SK-N-SH (cell line): ENCODE measurements at regions not wholly inside any gene's neighbourhood (a gene's known extent, or its start where the extent isn't known, plus 50 kb on each side); places are given as distances from the start of the nearest gene placed in this dataset.

ENCODE experiments used
- CTCF ChIA-PET: fragments of 300-600, 350-600 bp; formaldehyde crosslinking; extraction: SDS; loops from one replicate; lab custom pipeline; 2021; lab: Yijun Ruan, JAX
- POLR2A ChIA-PET: fragments of 350-600 bp; sonication (Branson Sonifier 250); formaldehyde crosslinking; extraction: SDS; loops from one replicate; lab custom pipeline; 2020; ENCODE audit warnings: antibody characterized with exemption, inconsistent platforms; lab: Yijun Ruan, JAX
- DNase-seq: peaks from one replicate; pipeline ENCODE4 v3.0.0; 2012
- H2AFZ ChIP-seq: fragments of 200-600 bp; sonication (generic); 2 replicates; pipeline ENCODE4 v1.8.1; 2016; ENCODE audit warnings: antibody characterized with exemption, mild to moderate bottlenecking, low read depth
- H3F3A ChIP-seq: fragments of 200-600 bp; sonication (generic); replicated peaks from 2 replicates; pipeline ENCODE3; 2016; ENCODE audit warnings: antibody characterized with exemption, mild to moderate bottlenecking; ENCODE audit not compliant: insufficient read depth
- H3K27ac ChIP-seq, 2 experiments: fragments of 200-500 bp in 1 of 2; fragments of 200-600 bp in 1 of 2; sonication (Bioruptor generic) in 1 of 2; sonication (generic), shearing (Covaris generic) in 1 of 2; 2 replicates each; pipeline versions ENCODE4 v1.5.1 to v1.6.1; 2014 to 2016; ENCODE audit warnings: low read depth in 2 of 2, inconsistent platforms in 1 of 2, low read length in 1 of 2, mild to moderate bottlenecking in 1 of 2, mixed read lengths in 1 of 2
- H3K27me3 ChIP-seq: fragments of 200-600 bp; sonication (generic), shearing (Covaris generic); 2 replicates; pipeline ENCODE4 v1.6.1; 2016; ENCODE audit warnings: mixed run types; ENCODE audit not compliant: insufficient read depth
- H3K36me3 ChIP-seq, 2 experiments: fragments of 200-500 bp in 1 of 2; fragments of 200-600 bp in 1 of 2; sonication (Bioruptor generic) in 1 of 2; sonication (generic) in 1 of 2; replicated peaks in 1 of 2; 2 replicates each; pipeline versions ENCODE3 to v1.5.1; 2014 to 2016; ENCODE audit warnings: low read length in 1 of 2, mild to moderate bottlenecking in 1 of 2; ENCODE audit not compliant: insufficient read depth in 2 of 2, control insufficient read depth in 1 of 2
- H3K4me1 ChIP-seq, 2 experiments: fragments of 200-500 bp in 1 of 2; fragments of 200-600 bp in 1 of 2; sonication (Bioruptor generic) in 1 of 2; sonication (generic), shearing (Covaris generic) in 1 of 2; 2 replicates each; pipeline versions ENCODE4 v1.5.1 to v1.6.1; 2014 to 2016; ENCODE audit warnings: low read depth in 1 of 2, low read length in 1 of 2, mixed run types in 1 of 2; ENCODE audit not compliant: insufficient read depth in 2 of 2, control insufficient read depth in 1 of 2
- H3K4me2 ChIP-seq: fragments of 200-600 bp; sonication (generic), shearing (Covaris generic); 2 replicates; pipeline ENCODE4 v1.6.1; 2017; ENCODE audit warnings: mixed run types
- H3K4me3 ChIP-seq, 2 experiments: fragments of 200-500 bp in 1 of 2; fragments of 200-600 bp in 1 of 2; sonication (Bioruptor generic) in 1 of 2; sonication (generic), shearing (Covaris generic) in 1 of 2; 2 replicates each; pipeline versions ENCODE4 v1.5.1 to v1.8.1; 2014 to 2016; ENCODE audit warnings: low read depth in 2 of 2, inconsistent platforms in 1 of 2, low read length in 1 of 2, mild to moderate bottlenecking in 1 of 2, mixed read lengths in 1 of 2, moderate library complexity in 1 of 2
- H3K79me2 ChIP-seq: fragments of 200-600 bp; sonication (generic); 2 replicates; pipeline ENCODE4 v1.8.1; 2017; ENCODE audit warnings: mild to moderate bottlenecking; ENCODE audit not compliant: insufficient read depth
- H3K9ac ChIP-seq: fragments of 200-600 bp; sonication (generic); 2 replicates; pipeline ENCODE4 v1.6.1; 2017; ENCODE audit warnings: mixed run types
- H3K9me2 ChIP-seq: fragments of 200-600 bp; sonication (generic); 2 replicates; pipeline ENCODE4 v1.6.1; 2017; ENCODE audit warnings: mixed run types
- H3K9me3 ChIP-seq: fragments of 200-600 bp; sonication (generic); 2 replicates; pipeline ENCODE4 v1.6.1; 2017; ENCODE audit warnings: mixed run types, mild to moderate bottlenecking, moderate library complexity
- H4K20me1 ChIP-seq: fragments of 200-600 bp; sonication (generic); 2 replicates; pipeline ENCODE4 v1.6.1; 2017; ENCODE audit warnings: mild to moderate bottlenecking, mixed run types; ENCODE audit not compliant: insufficient read depth
- CHD2 ChIP-seq: fragments of 150-350 bp; IDR thresholded peaks from 2 replicates; pipeline ENCODE4 v1.6.1; 2018; ENCODE audit warnings: low read length; ENCODE audit not compliant: partially characterized antibody
- ELF1 ChIP-seq: IDR thresholded peaks from 2 replicates; pipeline ENCODE4 v1.4.0; 2012
- FOSL2 ChIP-seq: IDR thresholded peaks from 2 replicates; pipeline ENCODE4 v1.4.0; 2012; ENCODE audit warnings: low read depth, mild to moderate bottlenecking, moderate library complexity, borderline replicate concordance
- FOXJ3 ChIP-seq: sonication (generic); formaldehyde crosslinking; IDR thresholded peaks from 2 replicates; pipeline ENCODE4 v1.5.1; 2020; ENCODE audit warnings: mild to moderate bottlenecking, missing genetic modification reagents
- FOXM1 ChIP-seq: IDR thresholded peaks from 2 replicates; pipeline ENCODE4 v1.4.0; 2012; ENCODE audit warnings: low read depth, mild to moderate bottlenecking
- JUND ChIP-seq: IDR thresholded peaks from 2 replicates; pipeline ENCODE4 v1.4.0; 2012
- MEF2A ChIP-seq: IDR thresholded peaks from 2 replicates; pipeline ENCODE4 v1.4.0; 2012; ENCODE audit warnings: low read depth, borderline replicate concordance
- NFIC ChIP-seq: IDR thresholded peaks from 2 replicates; pipeline ENCODE4 v1.4.0; 2012; ENCODE audit warnings: borderline replicate concordance
- POLR2AphosphoS5 ChIP-seq: IDR thresholded peaks from 2 replicates; pipeline ENCODE4 v1.6.1; 2012; ENCODE audit warnings: low read depth, low read length
- RXRA ChIP-seq: IDR thresholded peaks from 2 replicates; pipeline ENCODE4 v1.4.0; 2012; ENCODE audit warnings: low read depth, mild to moderate bottlenecking, borderline replicate concordance
- TCF12 ChIP-seq: IDR thresholded peaks from 2 replicates; pipeline ENCODE4 v1.4.0; 2012
- TEAD4 ChIP-seq: IDR thresholded peaks from 2 replicates; pipeline ENCODE4 v1.4.0; 2012; ENCODE audit warnings: mild to moderate bottlenecking, borderline replicate concordance; ENCODE audit not compliant: insufficient read depth
- YY1 ChIP-seq: IDR thresholded peaks from 2 replicates; pipeline ENCODE4 v1.4.0; 2012; ENCODE audit warnings: low read depth, mild to moderate bottlenecking
- WGBS: methylation state at CpG from one replicate; pipeline ENCODE4 v1.1.6; 2017; ENCODE audit warnings: low lambda C conversion rate; 5-methylcytosine and 5-hydroxymethylcytosine counted together
- TF ChIP-seq, protein P1 (sequence below): IDR thresholded peaks from 2 replicates; pipeline ENCODE4; 2012
- TF ChIP-seq, protein P2 (sequence below): IDR thresholded peaks from 2 replicates; pipeline ENCODE4 v1.6.1; 2012; ENCODE audit warnings: mild to moderate bottlenecking, low read depth, low read length, moderate library complexity
- TF ChIP-seq, protein P3 (sequence below): IDR thresholded peaks from 2 replicates; pipeline ENCODE4 v1.4.0; 2012; ENCODE audit warnings: low read depth, borderline replicate concordance
- TF ChIP-seq, protein P4 (sequence below): IDR thresholded peaks from 2 replicates; pipeline ENCODE4 v1.4.0; 2012; ENCODE audit warnings: low read depth
- TF ChIP-seq, protein P5 (sequence below): fragments of 150-350 bp; IDR thresholded peaks from 2 replicates; pipeline ENCODE4 v1.6.1; 2016; ENCODE audit warnings: mild to moderate bottlenecking, low read depth, low read length

DNA sequence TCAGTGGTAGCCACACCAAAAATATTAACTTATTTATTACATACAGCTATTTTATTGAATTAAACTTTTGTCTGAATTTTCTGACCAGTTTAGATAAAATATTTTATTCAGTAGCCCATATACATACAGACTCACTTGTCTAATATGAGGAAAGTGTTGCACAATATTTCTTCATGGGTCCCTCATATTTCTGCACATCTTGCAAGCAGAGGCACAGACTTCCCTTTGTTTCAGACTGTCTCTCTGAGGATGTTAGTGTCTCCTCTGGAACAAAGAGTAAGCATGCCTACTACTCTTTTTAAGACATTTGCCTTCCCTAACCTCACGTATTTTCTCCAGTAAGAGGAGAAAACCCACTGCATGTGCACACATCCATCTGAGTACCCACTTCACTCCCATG lies 81.2 kb downstream of the OR5AK2 start:
- Histone ChIP-seq H3K9ac (no peak overlapping the region), H3K79me2 (no peaks in the 10 kb centered on the region), H4K20me1 (no peaks in the 10 kb centered on the region), H3K4me3 (no peak overlapping the region), H3K27me3 (no peaks in the 10 kb centered on the region), H3K9me3 (no peaks in the 10 kb centered on the region), H3K4me2 (no peak overlapping the region), H3K4me1 (peaks cover 0 to 6% of the 10 kb centered on the region in 2 experiments; a peak in 2 of 4 replicates), H2AFZ (no peak overlapping the region), H3K27ac (no peak overlapping the region), H3K36me3 (no peaks in the 10 kb centered on the region), H3F3A (peaks cover 12% of the 10 kb centered on the region), H3K9me2 (no peaks in the 10 kb centered on the region)
- TF ChIP-seq JUND (no peak), YY1 (no peak), RXRA (no peak), TEAD4 (no peak), POLR2AphosphoS5 (no peak), TCF12 (no peak), FOSL2 (no peak), FOXM1 (no peak), MEF2A (no peak)
- TF ChIP-seq, protein P1, sequence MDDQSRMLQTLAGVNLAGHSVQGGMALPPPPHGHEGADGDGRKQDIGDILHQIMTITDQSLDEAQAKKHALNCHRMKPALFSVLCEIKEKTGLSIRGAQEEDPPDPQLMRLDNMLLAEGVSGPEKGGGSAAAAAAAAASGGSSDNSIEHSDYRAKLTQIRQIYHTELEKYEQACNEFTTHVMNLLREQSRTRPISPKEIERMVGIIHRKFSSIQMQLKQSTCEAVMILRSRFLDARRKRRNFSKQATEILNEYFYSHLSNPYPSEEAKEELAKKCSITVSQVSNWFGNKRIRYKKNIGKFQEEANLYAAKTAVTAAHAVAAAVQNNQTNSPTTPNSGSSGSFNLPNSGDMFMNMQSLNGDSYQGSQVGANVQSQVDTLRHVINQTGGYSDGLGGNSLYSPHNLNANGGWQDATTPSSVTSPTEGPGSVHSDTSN, result no peak
- TF ChIP-seq, protein P2, sequence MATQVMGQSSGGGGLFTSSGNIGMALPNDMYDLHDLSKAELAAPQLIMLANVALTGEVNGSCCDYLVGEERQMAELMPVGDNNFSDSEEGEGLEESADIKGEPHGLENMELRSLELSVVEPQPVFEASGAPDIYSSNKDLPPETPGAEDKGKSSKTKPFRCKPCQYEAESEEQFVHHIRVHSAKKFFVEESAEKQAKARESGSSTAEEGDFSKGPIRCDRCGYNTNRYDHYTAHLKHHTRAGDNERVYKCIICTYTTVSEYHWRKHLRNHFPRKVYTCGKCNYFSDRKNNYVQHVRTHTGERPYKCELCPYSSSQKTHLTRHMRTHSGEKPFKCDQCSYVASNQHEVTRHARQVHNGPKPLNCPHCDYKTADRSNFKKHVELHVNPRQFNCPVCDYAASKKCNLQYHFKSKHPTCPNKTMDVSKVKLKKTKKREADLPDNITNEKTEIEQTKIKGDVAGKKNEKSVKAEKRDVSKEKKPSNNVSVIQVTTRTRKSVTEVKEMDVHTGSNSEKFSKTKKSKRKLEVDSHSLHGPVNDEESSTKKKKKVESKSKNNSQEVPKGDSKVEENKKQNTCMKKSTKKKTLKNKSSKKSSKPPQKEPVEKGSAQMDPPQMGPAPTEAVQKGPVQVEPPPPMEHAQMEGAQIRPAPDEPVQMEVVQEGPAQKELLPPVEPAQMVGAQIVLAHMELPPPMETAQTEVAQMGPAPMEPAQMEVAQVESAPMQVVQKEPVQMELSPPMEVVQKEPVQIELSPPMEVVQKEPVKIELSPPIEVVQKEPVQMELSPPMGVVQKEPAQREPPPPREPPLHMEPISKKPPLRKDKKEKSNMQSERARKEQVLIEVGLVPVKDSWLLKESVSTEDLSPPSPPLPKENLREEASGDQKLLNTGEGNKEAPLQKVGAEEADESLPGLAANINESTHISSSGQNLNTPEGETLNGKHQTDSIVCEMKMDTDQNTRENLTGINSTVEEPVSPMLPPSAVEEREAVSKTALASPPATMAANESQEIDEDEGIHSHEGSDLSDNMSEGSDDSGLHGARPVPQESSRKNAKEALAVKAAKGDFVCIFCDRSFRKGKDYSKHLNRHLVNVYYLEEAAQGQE, result no peak
- no peak for DNase-seq
- 92% methylated on average over 1 of the region's 1 CpG for WGBS
- POLR2A ChIA-PET, result no interaction called here
- CTCF ChIA-PET, result no interaction called here

GRCh38 chr11:57071829-57072228 lies 83.1 kb downstream of the OR5AK2 start:
- H3K4me1 ChIP-seq, result peaks cover 0 to 6% of the 10 kb centered on the region in 2 experiments; a peak in 2 of 4 replicates
- ChIA-PET CTCF (no interaction called here), POLR2A (no interaction called here)
- H3K36me3 ChIP-seq, result no peaks in the 10 kb centered on the region
- no peak overlapping the region for H2AFZ ChIP-seq
- H3K27me3 ChIP-seq, result no peaks in the 10 kb centered on the region
- H4K20me1 ChIP-seq, result no peaks in the 10 kb centered on the region
- no peaks in the 10 kb centered on the region for H3K9me3 ChIP-seq
- peak overlapping the region in 1 of 2 experiments; percentile 92; a peak in 2 of 4 replicates for H3K27ac ChIP-seq
- H3K79me2 ChIP-seq, result no peaks in the 10 kb centered on the region
- no peaks in the 10 kb centered on the region for H3K9me2 ChIP-seq
- H3F3A ChIP-seq, result peaks cover 12% of the 10 kb centered on the region
- H3K4me3 ChIP-seq, result no peak overlapping the region
- peak overlapping the region; percentile 21; the same call in 1 of the 2 replicates for H3K4me2 ChIP-seq
- peak overlapping the region; percentile 2; the same call in 1 of the 2 replicates for H3K9ac ChIP-seq
- DNase-seq, result no peak
- TF ChIP-seq CHD2 (no peak), TCF12 (no peak), NFIC (no peak), FOXJ3 (no peak), ELF1 (no peak), YY1 (no peak), TEAD4 (no peak), RXRA (no peak)
- TF ChIP-seq, protein P2, result no peak
- TF ChIP-seq, protein P3, sequence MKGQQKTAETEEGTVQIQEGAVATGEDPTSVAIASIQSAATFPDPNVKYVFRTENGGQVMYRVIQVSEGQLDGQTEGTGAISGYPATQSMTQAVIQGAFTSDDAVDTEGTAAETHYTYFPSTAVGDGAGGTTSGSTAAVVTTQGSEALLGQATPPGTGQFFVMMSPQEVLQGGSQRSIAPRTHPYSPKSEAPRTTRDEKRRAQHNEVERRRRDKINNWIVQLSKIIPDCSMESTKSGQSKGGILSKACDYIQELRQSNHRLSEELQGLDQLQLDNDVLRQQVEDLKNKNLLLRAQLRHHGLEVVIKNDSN, result no peak
- TF ChIP-seq, protein P4, sequence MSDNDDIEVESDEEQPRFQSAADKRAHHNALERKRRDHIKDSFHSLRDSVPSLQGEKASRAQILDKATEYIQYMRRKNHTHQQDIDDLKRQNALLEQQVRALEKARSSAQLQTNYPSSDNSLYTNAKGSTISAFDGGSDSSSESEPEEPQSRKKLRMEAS, result no peak
- TF ChIP-seq, protein P5, sequence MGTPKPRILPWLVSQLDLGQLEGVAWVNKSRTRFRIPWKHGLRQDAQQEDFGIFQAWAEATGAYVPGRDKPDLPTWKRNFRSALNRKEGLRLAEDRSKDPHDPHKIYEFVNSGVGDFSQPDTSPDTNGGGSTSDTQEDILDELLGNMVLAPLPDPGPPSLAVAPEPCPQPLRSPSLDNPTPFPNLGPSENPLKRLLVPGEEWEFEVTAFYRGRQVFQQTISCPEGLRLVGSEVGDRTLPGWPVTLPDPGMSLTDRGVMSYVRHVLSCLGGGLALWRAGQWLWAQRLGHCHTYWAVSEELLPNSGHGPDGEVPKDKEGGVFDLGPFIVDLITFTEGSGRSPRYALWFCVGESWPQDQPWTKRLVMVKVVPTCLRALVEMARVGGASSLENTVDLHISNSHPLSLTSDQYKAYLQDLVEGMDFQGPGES, result no peak
